Peyer's patch (tissue), 4 donors: ENCODE measurements at regions not wholly inside any gene's neighbourhood (a gene's known extent, or its start where the extent isn't known, plus 50 kb on each side); places are given as distances from the start of the nearest gene placed in this dataset.
"Not testable (repeated sequence)": the region's sequence is repeated elsewhere in the genome, so short reads cannot be mapped to it uniquely, and the experiment has no call there.

Experiments used
- DNase-seq, 3 donors: peaks; one replicate each; pipeline ENCODE4 v3.0.0-alpha.2; 2017 to 2019
- H3K27ac ChIP-seq, 4 donors: fragments of 200-600 bp; sonication (generic); one replicate each; pipeline ENCODE4 v1.5.1; 2016 to 2019
- H3K27me3 ChIP-seq, 2 donors: fragments of 200-600 bp; sonication (generic); one replicate each; pipeline ENCODE4 v1.5.1; 2019
- H3K36me3 ChIP-seq, 3 donors: fragments of 200-600 bp; sonication (generic); one replicate each; pipeline ENCODE4 v1.5.1; 2016 to 2019
- H3K4me1 ChIP-seq, 4 donors: fragments of 200-600 bp; sonication (generic); one replicate each; pipeline ENCODE4 v1.5.1; 2016 to 2019
- H3K4me3 ChIP-seq, 4 donors: fragments of 200-600 bp; sonication (generic); 1 replicate in 3 of 4; 2 replicates in 1 of 4; pipeline ENCODE4 v1.5.1; 2016 to 2019; ENCODE audit warnings: mild to moderate bottlenecking in 1 of 4
- H3K9me3 ChIP-seq, 4 donors: fragments of 200-600 bp; sonication (generic); one replicate each; pipeline ENCODE4 v1.5.1; 2016 to 2019; ENCODE audit warnings: mild to moderate bottlenecking in 1 of 4
- POLR2A ChIP-seq, 2 donors: fragments of 450-650 bp; IDR thresholded peaks; one replicate each; pipeline ENCODE4 v1.5.1; 2017; ENCODE audit warnings: antibody characterized with exemption in 2 of 2, mild to moderate bottlenecking in 2 of 2, moderate library complexity in 2 of 2
- TF ChIP-seq, protein P1 (sequence below), 6 experiments: fragments of 450-650 bp in 4 of 6; fragments of 200-600 bp in 2 of 6; sonication (generic) in 1 of 6; IDR thresholded peaks; one replicate each; pipeline ENCODE4 v1.5.1; 2017 to 2019; ENCODE audit warnings: antibody characterized with exemption in 6 of 6, mild to moderate bottlenecking in 3 of 6, moderate library complexity in 1 of 6

DNA sequence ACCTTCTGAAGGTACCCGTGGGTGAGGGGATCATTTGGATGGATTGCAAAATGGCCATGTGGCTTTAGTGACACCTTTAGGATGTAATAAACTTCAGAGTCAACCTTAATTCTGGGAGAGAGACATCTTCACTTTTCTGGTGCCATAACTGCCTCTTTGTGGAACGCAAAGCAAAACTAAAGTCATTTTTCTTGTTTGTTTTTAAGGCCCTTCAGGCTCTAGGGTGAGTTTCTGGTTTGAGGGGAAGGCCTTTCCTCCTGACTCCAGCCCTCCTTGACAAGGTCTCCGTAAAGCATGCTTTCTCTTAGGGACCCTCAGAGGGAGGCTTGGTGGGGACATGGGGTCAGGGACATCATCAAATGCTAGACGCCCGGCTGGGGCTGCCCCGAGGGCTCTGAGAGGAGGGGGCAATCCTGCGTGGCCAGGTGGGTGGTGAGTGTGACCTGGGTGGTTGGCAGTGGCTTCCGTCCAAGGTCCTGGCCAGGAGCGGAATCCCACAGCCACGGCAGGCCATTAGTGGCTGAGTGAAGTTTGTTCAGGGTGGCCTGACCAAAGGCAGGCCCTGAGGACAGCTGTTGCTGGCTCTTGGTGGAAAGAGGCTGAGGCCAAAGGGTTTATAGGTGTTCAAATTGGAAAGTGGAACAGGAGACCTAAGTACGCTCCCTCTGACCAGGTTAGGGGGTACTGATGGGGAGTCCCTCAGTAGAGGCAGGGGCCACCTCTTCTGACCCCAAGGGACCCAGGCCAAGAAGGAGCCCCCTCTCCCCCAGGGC lies 112.2 kb downstream of the METRNL start:
- peak in 2 of 3 donors; percentile 8 to 42 for DNase-seq
- no peak for TF ChIP-seq POLR2A (IDR thresholded peaks at IDR 0.05)
- TF ChIP-seq, protein P1, sequence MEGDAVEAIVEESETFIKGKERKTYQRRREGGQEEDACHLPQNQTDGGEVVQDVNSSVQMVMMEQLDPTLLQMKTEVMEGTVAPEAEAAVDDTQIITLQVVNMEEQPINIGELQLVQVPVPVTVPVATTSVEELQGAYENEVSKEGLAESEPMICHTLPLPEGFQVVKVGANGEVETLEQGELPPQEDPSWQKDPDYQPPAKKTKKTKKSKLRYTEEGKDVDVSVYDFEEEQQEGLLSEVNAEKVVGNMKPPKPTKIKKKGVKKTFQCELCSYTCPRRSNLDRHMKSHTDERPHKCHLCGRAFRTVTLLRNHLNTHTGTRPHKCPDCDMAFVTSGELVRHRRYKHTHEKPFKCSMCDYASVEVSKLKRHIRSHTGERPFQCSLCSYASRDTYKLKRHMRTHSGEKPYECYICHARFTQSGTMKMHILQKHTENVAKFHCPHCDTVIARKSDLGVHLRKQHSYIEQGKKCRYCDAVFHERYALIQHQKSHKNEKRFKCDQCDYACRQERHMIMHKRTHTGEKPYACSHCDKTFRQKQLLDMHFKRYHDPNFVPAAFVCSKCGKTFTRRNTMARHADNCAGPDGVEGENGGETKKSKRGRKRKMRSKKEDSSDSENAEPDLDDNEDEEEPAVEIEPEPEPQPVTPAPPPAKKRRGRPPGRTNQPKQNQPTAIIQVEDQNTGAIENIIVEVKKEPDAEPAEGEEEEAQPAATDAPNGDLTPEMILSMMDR (IDR thresholded peaks at IDR 0.05) = no peak
- Histone ChIP-seq H3K27me3 (no peaks in the 10 kb centered on the region), H3K4me3 (no peak overlapping the region), H3K27ac (peak overlapping the region in 1 of 4 donors; percentile 22), H3K4me1 (peaks cover 0 to 7% (median 0%) of the 10 kb centered on the region in 4 donors), H3K36me3 (no peaks in the 10 kb centered on the region), H3K9me3 (no peaks in the 10 kb centered on the region)

DNA sequence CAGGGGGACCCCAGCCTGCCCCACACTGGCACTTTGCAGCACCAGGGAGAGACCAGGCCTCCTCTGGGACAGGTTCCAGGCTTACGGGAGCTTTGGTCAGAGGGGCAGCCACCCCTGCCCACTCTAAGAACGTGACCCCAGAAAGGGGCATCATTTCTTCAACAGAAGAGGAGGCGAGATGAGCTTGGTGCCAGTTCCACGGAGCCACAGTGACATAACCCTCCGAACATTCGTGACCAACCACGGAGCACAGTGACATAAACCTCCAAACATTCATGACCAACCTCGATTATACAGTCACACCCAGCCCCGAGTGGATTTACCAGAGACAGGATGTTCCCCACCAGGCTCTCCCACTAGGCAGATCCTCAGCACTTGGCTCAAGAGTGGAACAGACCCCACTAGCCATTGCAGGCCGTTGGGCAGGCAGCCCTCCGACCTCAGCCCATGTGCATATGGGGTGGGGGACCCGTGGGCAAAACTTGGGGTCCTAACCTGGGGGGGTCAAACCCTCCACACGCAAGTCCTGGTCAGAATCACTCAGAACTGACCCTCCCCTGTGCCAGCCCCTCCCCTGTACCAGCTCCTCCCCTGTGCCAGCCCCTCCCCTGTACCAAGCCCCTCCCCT lies 112.9 kb downstream of the METRNL start:
- H3K27me3 ChIP-seq = no peaks in the 10 kb centered on the region
- H3K27ac ChIP-seq = peak overlapping the region in 1 of 4 donors; percentile 22
- H3K9me3 ChIP-seq = no peaks in the 10 kb centered on the region
- H3K4me1 ChIP-seq = peaks cover 0 to 7% (median 0%) of the 10 kb centered on the region in 4 donors
- H3K36me3 ChIP-seq = no peaks in the 10 kb centered on the region
- peak; percentile 12 to 51 (median 48) for DNase-seq
- H3K4me3 ChIP-seq = no peak overlapping the region
- no peak for TF ChIP-seq POLR2A (IDR thresholded peaks at IDR 0.05)
- TF ChIP-seq, protein P1 (IDR thresholded peaks at IDR 0.05) = no peak

DNA sequence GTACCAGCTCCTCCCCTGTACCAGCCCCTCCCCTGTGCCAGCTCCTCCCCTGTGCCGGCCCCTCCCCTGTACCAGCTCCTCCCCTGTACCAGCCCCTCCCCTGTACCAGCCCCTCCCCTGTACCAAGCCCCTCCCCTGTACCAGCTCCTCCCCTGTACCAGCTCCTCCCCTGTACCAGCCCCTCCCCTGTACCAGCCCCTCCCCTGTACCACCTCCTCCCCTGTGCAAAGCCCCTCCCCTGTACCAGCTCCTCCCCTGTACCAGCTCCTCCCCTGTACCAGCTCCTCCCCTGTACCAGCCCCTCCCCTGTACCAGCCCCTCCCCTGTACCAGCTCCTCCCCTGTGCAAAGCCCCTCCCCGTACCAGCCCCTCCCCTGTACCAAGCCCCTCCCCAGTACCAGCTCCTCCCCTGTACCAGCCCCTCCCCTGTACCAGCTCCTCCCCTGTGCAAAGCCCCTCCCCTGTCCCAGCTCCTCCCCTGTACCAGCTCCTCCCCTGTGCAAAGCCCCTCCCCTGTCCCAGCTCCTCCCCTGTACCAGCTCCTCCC lies 113.5 kb downstream of the METRNL start:
- not testable (repeated sequence) for H3K4me1 ChIP-seq, H3K27ac ChIP-seq

DNA sequence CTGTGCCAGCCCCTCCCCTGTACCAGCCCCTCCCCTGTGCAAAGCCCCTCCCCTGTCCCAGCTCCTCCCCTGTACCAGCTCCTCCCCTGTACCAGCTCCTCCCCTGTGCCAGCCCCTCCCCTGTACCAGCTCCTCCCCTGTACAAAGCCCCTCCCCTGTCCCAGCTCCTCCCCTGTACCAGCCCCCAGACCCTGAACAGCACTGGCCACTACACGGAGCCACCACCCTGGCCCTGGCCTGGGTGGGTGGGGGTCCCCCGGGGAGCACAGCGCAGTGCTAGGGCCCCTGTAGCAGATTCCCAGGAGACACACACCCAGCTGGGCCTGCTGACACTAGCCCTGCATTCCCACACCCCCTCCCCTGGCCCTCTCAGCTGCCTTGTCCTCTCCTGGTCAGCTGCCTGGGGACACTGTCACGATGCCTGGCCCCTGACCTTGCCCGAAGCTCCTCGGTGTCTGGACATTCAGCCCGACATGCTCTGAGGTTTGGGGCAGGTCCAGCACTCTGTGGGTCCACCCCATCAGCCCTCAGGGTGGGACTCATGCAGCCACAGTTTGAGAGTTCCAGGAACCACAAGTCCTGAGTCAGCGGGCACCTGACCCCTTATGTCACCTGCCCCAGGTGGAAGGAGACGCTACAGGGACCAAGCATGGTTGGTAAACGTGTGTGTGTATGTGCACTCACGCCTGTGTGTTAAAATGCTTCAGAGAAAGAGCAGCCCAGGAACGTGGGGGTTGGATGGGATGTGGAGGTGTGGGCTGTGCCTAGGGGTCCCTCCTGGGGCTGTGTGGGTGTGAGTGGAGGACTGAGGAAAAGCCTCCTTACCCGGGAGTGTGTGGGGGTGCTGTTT lies 114.2 kb downstream of the METRNL start:
- no peaks in the 10 kb centered on the region for H3K27me3 ChIP-seq
- H3K4me1 ChIP-seq = peaks cover 0 to 10% (median 1%) of the 10 kb centered on the region in 4 donors
- no peak overlapping the region for H3K27ac ChIP-seq
- H3K4me3 ChIP-seq = no peak overlapping the region
- peak; percentile 12 to 44 (median 42) for DNase-seq
- no peaks in the 10 kb centered on the region for H3K36me3 ChIP-seq
- H3K9me3 ChIP-seq = no peaks in the 10 kb centered on the region
- TF ChIP-seq, protein P1 (IDR thresholded peaks at IDR 0.05) = no peak
- no peak for TF ChIP-seq POLR2A (IDR thresholded peaks at IDR 0.05)

More for the DNA sequence above, 113.5 kb downstream of the METRNL start:
- not testable (repeated sequence) for H3K9me3 ChIP-seq, H3K36me3 ChIP-seq, H3K27me3 ChIP-seq, H3K4me3 ChIP-seq
- peak in 1 of 3 donors; percentile 3 for DNase-seq

DNA sequence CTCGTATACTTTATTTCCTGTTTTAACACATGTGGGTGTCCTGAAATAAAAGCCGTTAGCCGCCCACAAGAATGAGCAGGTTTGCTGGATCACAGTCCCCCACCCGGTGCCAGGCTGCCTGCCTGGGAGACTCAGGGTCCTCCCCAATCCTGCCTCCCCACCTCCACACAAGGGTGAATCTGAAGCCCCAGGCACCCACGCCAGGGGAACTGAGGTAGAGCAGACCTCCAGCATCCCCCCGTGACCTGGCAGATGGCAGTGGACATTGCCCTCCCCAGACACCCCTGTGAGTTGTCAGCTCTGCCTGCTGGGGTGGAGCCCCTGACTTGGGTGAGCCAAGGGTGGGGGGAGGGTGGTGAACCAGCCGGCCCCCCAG lies 114.8 kb downstream of the METRNL start:
- TF ChIP-seq, protein P1 (IDR thresholded peaks at IDR 0.05) = no peak
- no peak for TF ChIP-seq POLR2A (IDR thresholded peaks at IDR 0.05)
- H3K36me3 ChIP-seq = no peaks in the 10 kb centered on the region
- H3K4me3 ChIP-seq = no peak overlapping the region
- no peaks in the 10 kb centered on the region for H3K27me3 ChIP-seq
- no peak overlapping the region for H3K27ac ChIP-seq
- peaks cover 0 to 14% (median 4%) of the 10 kb centered on the region in 4 donors for H3K4me1 ChIP-seq
- H3K9me3 ChIP-seq = no peaks in the 10 kb centered on the region
- peak; percentile 14 to 39 (median 30) for DNase-seq
